RWPE2 (cell line): ENCODE measurements at regions not wholly inside any gene's neighbourhood (a gene's known extent, or its start where the extent isn't known, plus 50 kb on each side); places are given as distances from the start of the nearest gene placed in this dataset.

Experiments
- ATAC-seq: fragments of 200-7000 bp; cut with Tn5 transposase; 3 replicates; pipeline ENCODE4 v1.9.1; 2021; ENCODE audit warnings: low read depth
- DNase-seq: peaks from one replicate; pipeline ENCODE4 v3.0.0-alpha.2; 2020; ENCODE audit warnings: low spot score
- H3K27ac ChIP-seq: fragments of 450-650 bp; 2 replicates; pipeline ENCODE4 v1.5.1; 2017; ENCODE audit warnings: mild to moderate bottlenecking; ENCODE audit not compliant: poor library complexity, severe bottlenecking
- H3K27me3 ChIP-seq: fragments of 250-450 bp; sonication (Bioruptor Pico); 2 replicates; pipeline ENCODE4 v1.5.1; 2021; ENCODE audit warnings: mild to moderate bottlenecking, moderate library complexity; ENCODE audit not compliant: insufficient read depth, poor library complexity, severe bottlenecking
- H3K36me3 ChIP-seq: fragments of 250-450 bp; sonication (Bioruptor Pico); 2 replicates; pipeline ENCODE4 v1.5.1; 2020; ENCODE audit warnings: low read depth, mild to moderate bottlenecking, moderate library complexity
- H3K4me1 ChIP-seq: fragments of 250-450 bp; sonication (Bioruptor Pico); 2 replicates; pipeline ENCODE4 v1.5.1; 2021; ENCODE audit warnings: mild to moderate bottlenecking, moderate library complexity; ENCODE audit not compliant: insufficient read depth, poor library complexity, severe bottlenecking
- H3K4me3 ChIP-seq: fragments of 250-450 bp; sonication (Bioruptor Pico); 2 replicates; pipeline ENCODE4 v1.5.1; 2021; ENCODE audit warnings: mild to moderate bottlenecking, moderate library complexity; ENCODE audit not compliant: severe bottlenecking
- H3K9me3 ChIP-seq: fragments of 250-450 bp; sonication (Bioruptor Pico); 2 replicates; pipeline ENCODE4 v1.5.1; 2021; ENCODE audit warnings: mild to moderate bottlenecking, moderate library complexity; ENCODE audit not compliant: severe bottlenecking
- CTCF ChIP-seq: fragments of 450-650 bp; IDR thresholded peaks from one replicate; pipeline ENCODE4 v1.5.1; 2017; ENCODE audit warnings: mild to moderate bottlenecking, moderate library complexity; ENCODE audit not compliant: poor library complexity, severe bottlenecking

- H3K9me3 ChIP-seq = no peaks in the 10 kb centered on the region
These were observed 279.1 kb upstream of the THRB start for GRCh38 chr3:24773798-24774197.

GRCh38 chr3:24780991-24781390, 286.3 kb upstream of the THRB start:
- Histone ChIP-seq H3K27ac (no peak overlapping the region), H3K27me3 (no peaks in the 10 kb centered on the region), H3K9me3 (peaks cover 7% of the 10 kb centered on the region), H3K36me3 (no peaks in the 10 kb centered on the region), H3K4me1 (no peaks in the 10 kb centered on the region), H3K4me3 (no peak overlapping the region)
- TF ChIP-seq CTCF = no peak
- no peak for ATAC-seq
- no peak for DNase-seq

More at GRCh38 chr3:24773798-24774197, 279.1 kb upstream of the THRB start:
- no peaks in the 10 kb centered on the region for H3K4me1 ChIP-seq
- ATAC-seq = peak; percentile 82
- no peak overlapping the region for H3K27ac ChIP-seq
- no peak for DNase-seq
- TF ChIP-seq CTCF = peak; percentile 79
- H3K4me3 ChIP-seq = no peak overlapping the region
- H3K36me3 ChIP-seq = no peaks in the 10 kb centered on the region
- no peaks in the 10 kb centered on the region for H3K27me3 ChIP-seq

GRCh38 chr3:24781454-24781853, 286.8 kb upstream of the THRB start:
- Histone ChIP-seq H3K27me3 (no peaks in the 10 kb centered on the region), H3K27ac (no peak overlapping the region), H3K36me3 (no peaks in the 10 kb centered on the region), H3K4me1 (no peaks in the 10 kb centered on the region), H3K9me3 (peaks cover 7% of the 10 kb centered on the region), H3K4me3 (no peak overlapping the region)
- no peak for TF ChIP-seq CTCF
- DNase-seq = no peak
- no peak for ATAC-seq

GRCh38 chr3:24793896-24794295, 299.2 kb upstream of the THRB start:
- DNase-seq = no peak

More at GRCh38 chr3:24793896-24794295, 299.2 kb upstream of the THRB start:
- Histone ChIP-seq H3K4me1 (no peaks in the 10 kb centered on the region), H3K27me3 (peaks cover 2% of the 10 kb centered on the region), H3K9me3 (no peaks in the 10 kb centered on the region), H3K36me3 (no peaks in the 10 kb centered on the region), H3K27ac (no peak overlapping the region), H3K4me3 (no peak overlapping the region)
- no peak for ATAC-seq
- no peak for TF ChIP-seq CTCF
